HEK293 (cell line): ENCODE measurements at regions not wholly inside any gene's neighbourhood (a gene's known extent, or its start where the extent isn't known, plus 50 kb on each side); places are given as distances from the start of the nearest gene placed in this dataset.

ENCODE experiments used
- CTCF ChIA-PET: fragments of 350-600 bp; formaldehyde crosslinking; extraction: SDS; loops from one replicate; lab custom pipeline; 2021; ENCODE audit warnings: antibody characterized with exemption; lab: Yijun Ruan, JAX
- POLR2A ChIA-PET: fragments of 300-600 bp; formaldehyde crosslinking; extraction: SDS; loops from one replicate; lab custom pipeline; 2020; ENCODE audit warnings: antibody characterized with exemption, inconsistent platforms; lab: Yijun Ruan, JAX
- H3K27ac ChIP-seq: fragments of 200-500 bp; sonication (Bioruptor generic); 2 replicates; pipeline ENCODE4 v1.5.1; 2014; ENCODE audit warnings: low read depth, low read length, control low read depth, inconsistent platforms; ENCODE audit errors: extremely low read depth
- H3K36me3 ChIP-seq, 2 experiments: fragments of 200-500 bp in 1 of 2; sonication (Bioruptor generic) in 1 of 2; 1 replicate in 1 of 2; 2 replicates in 1 of 2; pipeline ENCODE4 v1.5.1; 2014 to 2017; ENCODE audit warnings: inconsistent platforms in 2 of 2, low read length in 2 of 2; ENCODE audit not compliant: control insufficient read depth in 2 of 2, insufficient read depth in 1 of 2
- H3K4me1 ChIP-seq: fragments of 200-500 bp; sonication (Bioruptor generic); 2 replicates; pipeline ENCODE4 v1.5.1; 2014; ENCODE audit warnings: mild to moderate bottlenecking, low read length, inconsistent platforms; ENCODE audit not compliant: control insufficient read depth, insufficient read depth
- H3K4me3 ChIP-seq: 2 replicates; pipeline ENCODE4 v1.5.1; 2011; ENCODE audit warnings: low read depth, mild to moderate bottlenecking, control low read depth, low read length, moderate library complexity
- H3K9me3 ChIP-seq: fragments of 200-500 bp; sonication (Bioruptor generic); 2 replicates; pipeline ENCODE4 v1.5.1; 2014; ENCODE audit warnings: low read depth, low read length, inconsistent platforms; ENCODE audit not compliant: control insufficient read depth, insufficient read depth
- GFI1B ChIP-seq: fragments of 450-650 bp; formaldehyde crosslinking; IDR thresholded peaks from 2 replicates; pipeline ENCODE4 v1.5.1; 2016; ENCODE audit warnings: missing biosample characterization, missing genetic modification characterization
- GLI2 ChIP-seq: fragments of 450-650 bp; formaldehyde crosslinking; IDR thresholded peaks from 2 replicates; pipeline ENCODE4; 2017; ENCODE audit warnings: missing biosample characterization, missing genetic modification characterization, low read depth, borderline replicate concordance
- HOXA7 ChIP-seq: sonication (generic); formaldehyde crosslinking; IDR thresholded peaks from 2 replicates; pipeline ENCODE4 v1.8.1; 2022; ENCODE audit warnings: missing genetic modification reagents, borderline replicate concordance
- IKZF3 ChIP-seq: fragments of 450-650 bp; IDR thresholded peaks from 2 replicates; pipeline ENCODE4 v1.5.0; 2018; ENCODE audit warnings: missing biosample characterization, mild to moderate bottlenecking, missing genetic modification characterization, moderate library complexity
- KLF8 ChIP-seq: fragments of 450-650 bp; formaldehyde crosslinking; IDR thresholded peaks from 2 replicates; pipeline ENCODE4 v1.5.1; 2016; ENCODE audit warnings: missing biosample characterization, missing genetic modification characterization
- REPIN1 ChIP-seq: fragments of 450-650 bp; formaldehyde crosslinking; IDR thresholded peaks from 2 replicates; pipeline ENCODE4 v1.5.1; 2017; ENCODE audit warnings: missing biosample characterization, missing genetic modification characterization, low read depth
- SCRT2 ChIP-seq: fragments of 450-650 bp; formaldehyde crosslinking; IDR thresholded peaks from 2 replicates; pipeline ENCODE4 v1.5.1; 2016; ENCODE audit warnings: missing biosample characterization, missing genetic modification characterization
- TCF7L2 ChIP-seq: IDR thresholded peaks from 2 replicates; pipeline ENCODE4 v1.6.1; 2011; ENCODE audit warnings: low read depth, mild to moderate bottlenecking, inconsistent platforms, low read length, moderate library complexity, borderline replicate concordance
- WT1 ChIP-seq: fragments of 450-650 bp; formaldehyde crosslinking; IDR thresholded peaks from 2 replicates; pipeline ENCODE4 v1.5.1; 2016; ENCODE audit warnings: missing biosample characterization, missing genetic modification characterization
- ZIC2 ChIP-seq: fragments of 450-650 bp; formaldehyde crosslinking; IDR thresholded peaks from 2 replicates; pipeline ENCODE4 v1.5.1; 2016; ENCODE audit warnings: missing biosample characterization, missing genetic modification characterization
- ZNF121 ChIP-seq: fragments of 450-650 bp; formaldehyde crosslinking; IDR thresholded peaks from 2 replicates; pipeline ENCODE4 v1.5.1; 2016; ENCODE audit warnings: missing biosample characterization, missing genetic modification characterization
- ZNF2 ChIP-seq: fragments of 450-650 bp; formaldehyde crosslinking; IDR thresholded peaks from 2 replicates; pipeline ENCODE4 v1.5.1; 2016; ENCODE audit warnings: missing biosample characterization, missing genetic modification characterization
- ZNF211 ChIP-seq: fragments of 450-650 bp; formaldehyde crosslinking; IDR thresholded peaks from 2 replicates; pipeline ENCODE4 v1.5.1; 2016; ENCODE audit warnings: low read depth, missing biosample characterization, missing genetic modification characterization
- ZNF221 ChIP-seq: fragments of 450-650 bp; formaldehyde crosslinking; IDR thresholded peaks from 2 replicates; pipeline ENCODE4 v1.5.1; 2017; ENCODE audit warnings: missing biosample characterization, missing genetic modification characterization, borderline replicate concordance
- ZNF248 ChIP-seq: fragments of 450-650 bp; formaldehyde crosslinking; IDR thresholded peaks from 2 replicates; pipeline ENCODE4 v1.5.1; 2017; ENCODE audit warnings: missing biosample characterization, missing genetic modification characterization
- ZNF311 ChIP-seq: fragments of 450-650 bp; formaldehyde crosslinking; IDR thresholded peaks from 2 replicates; pipeline ENCODE4 v1.5.1; 2017; ENCODE audit warnings: missing biosample characterization, missing genetic modification characterization, borderline replicate concordance
- ZNF366 ChIP-seq: fragments of 450-650 bp; formaldehyde crosslinking; conservative IDR thresholded peaks from 2 replicates; pipeline ENCODE4 v1.5.1; 2016; ENCODE audit warnings: missing biosample characterization, missing genetic modification characterization
- ZNF571 ChIP-seq: fragments of 450-650 bp; formaldehyde crosslinking; IDR thresholded peaks from 2 replicates; pipeline ENCODE4 v1.5.0; 2017; ENCODE audit warnings: missing biosample characterization, missing genetic modification characterization
- ZNF585B ChIP-seq: fragments of 450-650 bp; formaldehyde crosslinking; IDR thresholded peaks from 2 replicates; pipeline ENCODE4 v1.5.1; 2016; ENCODE audit warnings: missing biosample characterization, missing genetic modification characterization
- ZNF610 ChIP-seq: fragments of 450-650 bp; formaldehyde crosslinking; IDR thresholded peaks from 2 replicates; pipeline ENCODE4 v1.5.1; 2016; ENCODE audit warnings: missing biosample characterization, missing genetic modification characterization, borderline replicate concordance
- ZNF623 ChIP-seq: fragments of 450-650 bp; formaldehyde crosslinking; IDR thresholded peaks from 2 replicates; pipeline ENCODE4 v1.5.1; 2016; ENCODE audit warnings: missing biosample characterization, missing genetic modification characterization
- ZNF629 ChIP-seq: fragments of 450-650 bp; formaldehyde crosslinking; IDR thresholded peaks from 2 replicates; pipeline ENCODE4 v1.5.1; 2017; ENCODE audit warnings: missing biosample characterization, missing genetic modification characterization
- TF ChIP-seq, protein P1 (sequence below): fragments of 450-650 bp; IDR thresholded peaks from 2 replicates; pipeline ENCODE4 v1.5.1; 2018; ENCODE audit warnings: missing biosample characterization, missing genetic modification characterization
- TF ChIP-seq, protein P2 (sequence below): fragments of 450-650 bp; formaldehyde crosslinking; IDR thresholded peaks from 2 replicates; pipeline ENCODE4 v1.5.1; 2017; ENCODE audit warnings: missing biosample characterization, missing genetic modification characterization
- TF ChIP-seq, protein P3 (sequence below): fragments of 450-650 bp; formaldehyde crosslinking; IDR thresholded peaks from 2 replicates; pipeline ENCODE4 v1.5.1; 2016; ENCODE audit warnings: missing biosample characterization, missing genetic modification characterization
- TF ChIP-seq, protein P4 (sequence below): fragments of 450-650 bp; formaldehyde crosslinking; IDR thresholded peaks from 2 replicates; pipeline ENCODE4 v1.5.1; 2016; ENCODE audit warnings: missing biosample characterization, missing genetic modification characterization
- TF ChIP-seq, protein P5 (sequence below): fragments of 450-650 bp; formaldehyde crosslinking; IDR thresholded peaks from 2 replicates; pipeline ENCODE4 v1.5.1; 2016; ENCODE audit warnings: missing biosample characterization, missing genetic modification characterization, low read depth

DNA sequence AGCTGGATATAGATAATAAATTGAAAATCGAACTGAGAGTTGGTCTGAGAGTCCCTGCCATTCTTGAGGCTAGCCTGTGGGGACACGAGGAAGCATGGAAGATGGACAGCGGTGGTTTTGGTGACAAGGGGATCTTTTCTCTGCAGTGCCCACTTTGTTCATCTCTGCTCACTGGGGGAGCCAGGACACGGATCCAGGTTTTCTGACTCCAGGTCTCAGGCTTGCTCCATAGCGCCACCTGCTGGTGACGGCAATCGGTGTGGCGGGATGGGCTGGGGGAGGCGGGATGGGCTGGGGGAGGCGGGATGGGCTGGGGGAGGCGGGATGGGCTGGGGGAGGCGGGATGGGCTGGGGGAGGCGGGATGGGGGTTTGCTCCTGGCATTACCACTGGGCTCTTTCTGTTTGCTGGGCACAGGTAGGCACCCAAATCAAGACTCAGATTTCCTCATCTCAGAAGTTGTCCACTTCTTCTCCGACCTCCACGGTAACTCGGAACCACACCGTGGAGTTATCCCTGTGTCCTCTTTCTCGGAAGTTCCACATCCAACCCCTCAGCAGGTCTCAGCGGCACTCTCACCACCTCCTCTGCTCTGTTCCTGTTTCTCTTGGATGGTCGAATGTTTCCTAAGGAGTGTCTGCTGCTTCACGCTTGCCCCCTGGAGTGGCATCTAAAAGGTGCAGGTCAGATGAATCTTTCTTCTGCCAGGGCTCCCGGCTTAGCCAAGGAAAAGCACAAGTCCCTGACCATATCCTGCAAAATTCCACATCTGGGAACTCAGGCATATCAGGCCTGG is 142.4 kb downstream of the CYLD start:
- H3K9me3 ChIP-seq: no peaks in the 10 kb centered on the region
- no peaks in the 10 kb centered on the region for H3K36me3 ChIP-seq
- ChIA-PET CTCF (interaction anchor here (0.7 to 2.0 kb wide), 10 partner anchors 10 to 134 kb away, joined by 3 to 10 read pairs (median 4); no protein-coding TSS in a partner anchor), POLR2A (no interaction called here)
- H3K27ac ChIP-seq: no peak overlapping the region
- no peak overlapping the region for H3K4me3 ChIP-seq
- TF ChIP-seq IKZF3 (tag by site-specific recombination) (no peak), ZNF211 (tag by site-specific recombination) (no peak), ZNF366 (tag by site-specific recombination) (no peak), ZNF585B (tag by site-specific recombination) (no peak), SCRT2 (no peak), ZNF610 (no peak), ZNF623 (tag by site-specific recombination) (no peak), ZNF121 (tag by site-specific recombination) (no peak)
- TF ChIP-seq, protein P1, sequence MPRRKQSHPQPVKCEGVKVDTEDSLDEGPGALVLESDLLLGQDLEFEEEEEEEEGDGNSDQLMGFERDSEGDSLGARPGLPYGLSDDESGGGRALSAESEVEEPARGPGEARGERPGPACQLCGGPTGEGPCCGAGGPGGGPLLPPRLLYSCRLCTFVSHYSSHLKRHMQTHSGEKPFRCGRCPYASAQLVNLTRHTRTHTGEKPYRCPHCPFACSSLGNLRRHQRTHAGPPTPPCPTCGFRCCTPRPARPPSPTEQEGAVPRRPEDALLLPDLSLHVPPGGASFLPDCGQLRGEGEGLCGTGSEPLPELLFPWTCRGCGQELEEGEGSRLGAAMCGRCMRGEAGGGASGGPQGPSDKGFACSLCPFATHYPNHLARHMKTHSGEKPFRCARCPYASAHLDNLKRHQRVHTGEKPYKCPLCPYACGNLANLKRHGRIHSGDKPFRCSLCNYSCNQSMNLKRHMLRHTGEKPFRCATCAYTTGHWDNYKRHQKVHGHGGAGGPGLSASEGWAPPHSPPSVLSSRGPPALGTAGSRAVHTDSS: no peak
- TF ChIP-seq, protein P2, sequence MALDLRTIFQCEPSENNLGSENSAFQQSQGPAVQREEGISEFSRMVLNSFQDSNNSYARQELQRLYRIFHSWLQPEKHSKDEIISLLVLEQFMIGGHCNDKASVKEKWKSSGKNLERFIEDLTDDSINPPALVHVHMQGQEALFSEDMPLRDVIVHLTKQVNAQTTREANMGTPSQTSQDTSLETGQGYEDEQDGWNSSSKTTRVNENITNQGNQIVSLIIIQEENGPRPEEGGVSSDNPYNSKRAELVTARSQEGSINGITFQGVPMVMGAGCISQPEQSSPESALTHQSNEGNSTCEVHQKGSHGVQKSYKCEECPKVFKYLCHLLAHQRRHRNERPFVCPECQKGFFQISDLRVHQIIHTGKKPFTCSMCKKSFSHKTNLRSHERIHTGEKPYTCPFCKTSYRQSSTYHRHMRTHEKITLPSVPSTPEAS (tag by site-specific recombination): no peak
- TF ChIP-seq, protein P3, sequence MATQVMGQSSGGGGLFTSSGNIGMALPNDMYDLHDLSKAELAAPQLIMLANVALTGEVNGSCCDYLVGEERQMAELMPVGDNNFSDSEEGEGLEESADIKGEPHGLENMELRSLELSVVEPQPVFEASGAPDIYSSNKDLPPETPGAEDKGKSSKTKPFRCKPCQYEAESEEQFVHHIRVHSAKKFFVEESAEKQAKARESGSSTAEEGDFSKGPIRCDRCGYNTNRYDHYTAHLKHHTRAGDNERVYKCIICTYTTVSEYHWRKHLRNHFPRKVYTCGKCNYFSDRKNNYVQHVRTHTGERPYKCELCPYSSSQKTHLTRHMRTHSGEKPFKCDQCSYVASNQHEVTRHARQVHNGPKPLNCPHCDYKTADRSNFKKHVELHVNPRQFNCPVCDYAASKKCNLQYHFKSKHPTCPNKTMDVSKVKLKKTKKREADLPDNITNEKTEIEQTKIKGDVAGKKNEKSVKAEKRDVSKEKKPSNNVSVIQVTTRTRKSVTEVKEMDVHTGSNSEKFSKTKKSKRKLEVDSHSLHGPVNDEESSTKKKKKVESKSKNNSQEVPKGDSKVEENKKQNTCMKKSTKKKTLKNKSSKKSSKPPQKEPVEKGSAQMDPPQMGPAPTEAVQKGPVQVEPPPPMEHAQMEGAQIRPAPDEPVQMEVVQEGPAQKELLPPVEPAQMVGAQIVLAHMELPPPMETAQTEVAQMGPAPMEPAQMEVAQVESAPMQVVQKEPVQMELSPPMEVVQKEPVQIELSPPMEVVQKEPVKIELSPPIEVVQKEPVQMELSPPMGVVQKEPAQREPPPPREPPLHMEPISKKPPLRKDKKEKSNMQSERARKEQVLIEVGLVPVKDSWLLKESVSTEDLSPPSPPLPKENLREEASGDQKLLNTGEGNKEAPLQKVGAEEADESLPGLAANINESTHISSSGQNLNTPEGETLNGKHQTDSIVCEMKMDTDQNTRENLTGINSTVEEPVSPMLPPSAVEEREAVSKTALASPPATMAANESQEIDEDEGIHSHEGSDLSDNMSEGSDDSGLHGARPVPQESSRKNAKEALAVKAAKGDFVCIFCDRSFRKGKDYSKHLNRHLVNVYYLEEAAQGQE (tag by site-specific recombination): no peak
- TF ChIP-seq, protein P4, sequence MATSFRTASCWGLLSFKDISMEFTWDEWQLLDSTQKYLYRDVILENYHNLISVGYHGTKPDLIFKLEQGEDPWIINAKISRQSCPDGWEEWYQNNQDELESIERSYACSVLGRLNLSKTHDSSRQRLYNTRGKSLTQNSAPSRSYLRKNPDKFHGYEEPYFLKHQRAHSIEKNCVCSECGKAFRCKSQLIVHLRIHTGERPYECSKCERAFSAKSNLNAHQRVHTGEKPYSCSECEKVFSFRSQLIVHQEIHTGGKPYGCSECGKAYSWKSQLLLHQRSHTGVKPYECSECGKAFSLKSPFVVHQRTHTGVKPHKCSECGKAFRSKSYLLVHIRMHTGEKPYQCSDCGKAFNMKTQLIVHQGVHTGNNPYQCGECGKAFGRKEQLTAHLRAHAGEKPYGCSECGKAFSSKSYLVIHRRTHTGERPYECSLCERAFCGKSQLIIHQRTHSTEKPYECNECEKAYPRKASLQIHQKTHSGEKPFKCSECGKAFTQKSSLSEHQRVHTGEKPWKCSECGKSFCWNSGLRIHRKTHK: no peak
- no peaks in the 10 kb centered on the region for H3K4me1 ChIP-seq

DNA sequence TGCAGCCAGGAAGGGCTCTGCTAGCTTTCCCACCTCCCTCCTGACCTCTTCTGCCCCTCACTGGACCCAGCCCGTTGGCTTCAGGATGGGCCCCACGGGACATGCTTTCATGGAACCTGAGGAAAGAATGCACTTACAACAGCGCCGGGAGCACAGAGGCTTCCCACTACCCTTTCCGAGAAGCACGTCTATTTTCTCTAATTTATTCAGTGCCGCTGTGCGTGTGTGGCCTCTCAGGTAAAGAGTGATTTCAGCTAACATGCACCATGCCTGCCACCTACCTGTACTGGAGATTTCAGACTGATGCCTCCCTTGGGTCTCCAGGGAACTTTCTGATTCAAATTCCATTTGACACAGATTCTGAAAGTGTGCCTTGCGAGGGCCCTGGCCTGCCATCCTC is 140.1 kb downstream of the CYLD start:
- CTCF ChIA-PET: no interaction called here
- TF ChIP-seq ZNF221 (tag by site-specific recombination): no peak
- TF ChIP-seq ZNF248 (tag by site-specific recombination): no peak
- TF ChIP-seq ZIC2 (tag by site-specific recombination): no peak
- no peak for TF ChIP-seq KLF8
- no peak for TF ChIP-seq GLI2 (tag by site-specific recombination)
- no peak for TF ChIP-seq WT1
- no peak for TF ChIP-seq ZNF623 (tag by site-specific recombination)
- no peak for TF ChIP-seq REPIN1
- no peak for TF ChIP-seq ZNF571 (tag by site-specific recombination)
- no peak for TF ChIP-seq GFI1B
- no peak for TF ChIP-seq ZNF629 (tag by site-specific recombination)
- TF ChIP-seq TCF7L2: no peak
- TF ChIP-seq ZNF311 (tag by site-specific recombination): no peak
- TF ChIP-seq ZNF2 (tag by site-specific recombination): no peak
- TF ChIP-seq, protein P5, sequence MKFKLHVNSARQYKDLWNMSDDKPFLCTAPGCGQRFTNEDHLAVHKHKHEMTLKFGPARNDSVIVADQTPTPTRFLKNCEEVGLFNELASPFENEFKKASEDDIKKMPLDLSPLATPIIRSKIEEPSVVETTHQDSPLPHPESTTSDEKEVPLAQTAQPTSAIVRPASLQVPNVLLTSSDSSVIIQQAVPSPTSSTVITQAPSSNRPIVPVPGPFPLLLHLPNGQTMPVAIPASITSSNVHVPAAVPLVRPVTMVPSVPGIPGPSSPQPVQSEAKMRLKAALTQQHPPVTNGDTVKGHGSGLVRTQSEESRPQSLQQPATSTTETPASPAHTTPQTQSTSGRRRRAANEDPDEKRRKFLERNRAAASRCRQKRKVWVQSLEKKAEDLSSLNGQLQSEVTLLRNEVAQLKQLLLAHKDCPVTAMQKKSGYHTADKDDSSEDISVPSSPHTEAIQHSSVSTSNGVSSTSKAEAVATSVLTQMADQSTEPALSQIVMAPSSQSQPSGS (tag by site-specific recombination): no peak
- TF ChIP-seq HOXA7: no peak
- Histone ChIP-seq H3K27ac (no peak overlapping the region), H3K4me3 (no peak overlapping the region), H3K4me1 (no peaks in the 10 kb centered on the region), H3K36me3 (no peaks in the 10 kb centered on the region), H3K9me3 (no peaks in the 10 kb centered on the region)
- POLR2A ChIA-PET: no interaction called here
